Osteoblast (primary cell): ENCODE measurements at regions not wholly inside any gene's neighbourhood (a gene's known extent, or its start where the extent isn't known, plus 50 kb on each side); places are given as distances from the start of the nearest gene placed in this dataset.

ENCODE experiments used
- DNase-seq: peaks from one replicate; pipeline ENCODE4 v3.0.0; 2011; ENCODE audit warnings: low spot score, mixed read lengths; ENCODE audit not compliant: insufficient read length; ENCODE audit errors: missing footprints
- H2AFZ ChIP-seq: 2 replicates; pipeline ENCODE4 v1.6.0; 2011; ENCODE audit warnings: mild to moderate bottlenecking, low read length
- H3K27ac ChIP-seq: 2 replicates; pipeline ENCODE4 v1.5.1; 2011; ENCODE audit warnings: mild to moderate bottlenecking, low read depth, low read length, moderate library complexity
- H3K27me3 ChIP-seq: 2 replicates; pipeline ENCODE4 v1.6.0; 2012; ENCODE audit warnings: mild to moderate bottlenecking, control low read depth, inconsistent platforms, low read length, moderate library complexity; ENCODE audit not compliant: insufficient read depth
- H3K36me3 ChIP-seq: 2 replicates; pipeline ENCODE4 v1.5.1; 2011; ENCODE audit warnings: mild to moderate bottlenecking, low read length, control low read depth, moderate library complexity; ENCODE audit not compliant: insufficient read depth
- H3K4me1 ChIP-seq: 2 replicates; pipeline ENCODE4 v1.5.1; 2011; ENCODE audit warnings: mild to moderate bottlenecking, low read length, control low read depth, moderate library complexity; ENCODE audit not compliant: insufficient read depth
- H3K4me2 ChIP-seq: 2 replicates; pipeline ENCODE4 v1.6.0; 2011; ENCODE audit warnings: mild to moderate bottlenecking, low read length; ENCODE audit not compliant: insufficient read depth
- H3K4me3 ChIP-seq: fragments of 200-600 bp; sonication (generic); 3 replicates; pipeline ENCODE4 v1.5.1; 2012; ENCODE audit warnings: mild to moderate bottlenecking, low read length, inconsistent platforms; ENCODE audit not compliant: insufficient read depth
- H3K79me2 ChIP-seq: 2 replicates; pipeline ENCODE4 v1.6.0; 2012; ENCODE audit warnings: mild to moderate bottlenecking, low read length, control low read depth, inconsistent platforms; ENCODE audit not compliant: insufficient read depth
- H3K9me3 ChIP-seq: 2 replicates; pipeline ENCODE4 v1.5.1; 2011; ENCODE audit warnings: low read depth, low read length, control low read depth
- H4K20me1 ChIP-seq: 2 replicates; pipeline ENCODE4 v1.6.0; 2012; ENCODE audit warnings: mild to moderate bottlenecking, low read length, control low read depth; ENCODE audit not compliant: insufficient read depth
- TF ChIP-seq, protein P1 (sequence below): IDR thresholded peaks from 2 replicates; pipeline ENCODE4 v1.5.1; 2011; ENCODE audit warnings: mild to moderate bottlenecking, low read depth, low read length, moderate library complexity; ENCODE audit errors: extremely low read depth

- Histone ChIP-seq H2AFZ (no peak overlapping the region), H3K79me2 (no peaks in the 10 kb centered on the region), H3K36me3 (no peaks in the 10 kb centered on the region), H3K9me3 (no peaks in the 10 kb centered on the region), H3K4me1 (no peaks in the 10 kb centered on the region), H4K20me1 (no peaks in the 10 kb centered on the region), H3K27ac (no peak overlapping the region), H3K27me3 (no peaks in the 10 kb centered on the region), H3K4me2 (no peak overlapping the region), H3K4me3 (no peak overlapping the region)
- no peak for DNase-seq
- TF ChIP-seq, protein P1, sequence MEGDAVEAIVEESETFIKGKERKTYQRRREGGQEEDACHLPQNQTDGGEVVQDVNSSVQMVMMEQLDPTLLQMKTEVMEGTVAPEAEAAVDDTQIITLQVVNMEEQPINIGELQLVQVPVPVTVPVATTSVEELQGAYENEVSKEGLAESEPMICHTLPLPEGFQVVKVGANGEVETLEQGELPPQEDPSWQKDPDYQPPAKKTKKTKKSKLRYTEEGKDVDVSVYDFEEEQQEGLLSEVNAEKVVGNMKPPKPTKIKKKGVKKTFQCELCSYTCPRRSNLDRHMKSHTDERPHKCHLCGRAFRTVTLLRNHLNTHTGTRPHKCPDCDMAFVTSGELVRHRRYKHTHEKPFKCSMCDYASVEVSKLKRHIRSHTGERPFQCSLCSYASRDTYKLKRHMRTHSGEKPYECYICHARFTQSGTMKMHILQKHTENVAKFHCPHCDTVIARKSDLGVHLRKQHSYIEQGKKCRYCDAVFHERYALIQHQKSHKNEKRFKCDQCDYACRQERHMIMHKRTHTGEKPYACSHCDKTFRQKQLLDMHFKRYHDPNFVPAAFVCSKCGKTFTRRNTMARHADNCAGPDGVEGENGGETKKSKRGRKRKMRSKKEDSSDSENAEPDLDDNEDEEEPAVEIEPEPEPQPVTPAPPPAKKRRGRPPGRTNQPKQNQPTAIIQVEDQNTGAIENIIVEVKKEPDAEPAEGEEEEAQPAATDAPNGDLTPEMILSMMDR = no peak
Measured at GRCh38 chr6:93069856-93070255, 349.5 kb downstream of the EPHA7 start.

- H3K36me3 ChIP-seq = no peaks in the 10 kb centered on the region
- no peak for DNase-seq
- no peak overlapping the region for H3K4me3 ChIP-seq
- H3K4me1 ChIP-seq = no peaks in the 10 kb centered on the region
- no peak overlapping the region for H3K4me2 ChIP-seq
- peaks cover 2% of the 10 kb centered on the region for H3K9me3 ChIP-seq
- H2AFZ ChIP-seq = no peak overlapping the region
- H3K27ac ChIP-seq = no peak overlapping the region
- TF ChIP-seq, protein P1 = no peak
- H3K79me2 ChIP-seq = no peaks in the 10 kb centered on the region
- H4K20me1 ChIP-seq = no peaks in the 10 kb centered on the region
- no peaks in the 10 kb centered on the region for H3K27me3 ChIP-seq
Measured at GRCh38 chr6:93059911-93060310, 359.4 kb downstream of the EPHA7 start.

DNA sequence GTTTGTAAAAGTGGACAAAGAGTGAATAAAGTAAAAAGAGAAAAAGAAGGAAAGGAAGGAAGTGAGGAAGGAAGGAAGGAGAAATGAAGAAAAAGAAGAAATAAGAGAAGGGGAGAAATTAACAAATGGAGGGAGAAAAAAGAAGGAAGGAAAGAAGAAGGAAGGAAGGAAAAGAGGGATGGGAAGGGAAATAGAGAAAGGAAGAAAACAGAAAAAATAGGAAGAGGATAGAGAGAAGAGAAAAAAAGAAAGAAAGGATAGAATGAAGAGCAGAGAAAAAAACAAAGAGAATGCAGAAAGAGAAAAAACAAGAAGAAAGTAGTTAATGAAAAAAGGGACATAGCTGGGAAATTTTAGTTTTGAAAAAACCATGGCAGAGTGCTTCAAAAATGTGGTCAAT, 361.8 kb downstream of the EPHA7 start:
- Histone ChIP-seq H3K79me2 (no peaks in the 10 kb centered on the region), H2AFZ (no peak overlapping the region), H4K20me1 (no peaks in the 10 kb centered on the region), H3K4me1 (no peaks in the 10 kb centered on the region), H3K9me3 (peaks cover 2% of the 10 kb centered on the region), H3K4me3 (no peak overlapping the region), H3K27me3 (no peaks in the 10 kb centered on the region), H3K4me2 (no peak overlapping the region), H3K27ac (no peak overlapping the region), H3K36me3 (no peaks in the 10 kb centered on the region)
- no peak for DNase-seq
- TF ChIP-seq, protein P1 = no peak

GRCh38 chr6:93048381-93048780, 371.0 kb downstream of the EPHA7 start:
- no peak overlapping the region for H3K27ac ChIP-seq
- H4K20me1 ChIP-seq = no peaks in the 10 kb centered on the region
- DNase-seq = no peak
- no peaks in the 10 kb centered on the region for H3K36me3 ChIP-seq
- TF ChIP-seq, protein P1 = no peak
- no peak overlapping the region for H3K4me2 ChIP-seq
- H3K27me3 ChIP-seq = no peaks in the 10 kb centered on the region
- H3K4me1 ChIP-seq = no peaks in the 10 kb centered on the region
- H3K9me3 ChIP-seq = no peaks in the 10 kb centered on the region
- no peak overlapping the region for H3K4me3 ChIP-seq
- no peaks in the 10 kb centered on the region for H3K79me2 ChIP-seq
- no peak overlapping the region for H2AFZ ChIP-seq
